ENCODE measurements at regions not wholly inside any gene's neighbourhood (a gene's known extent, or its start where the extent isn't known, plus 50 kb on each side); places are given as distances from the start of the nearest gene placed in this dataset.

- no peak for TF ChIP-seq ARID5B (CRISPR knock-in tag; IDR thresholded peaks at IDR 0.05)
- no peak for TF ChIP-seq PBX3 (CRISPR knock-in tag; IDR thresholded peaks at IDR 0.05; ENCODE audit: borderline replicate concordance)
Observed at GRCh38 chr2:176561706-176562105, 292.5 kb downstream of the MTX2 start (continued).

- ATAC-seq (no peak), DNase-seq (ENCODE audit: low spot score) (no peak), FAIRE-seq (no peak)
- WGBS (ENCODE audit: low lambda C conversion rate), result 13% methylated on average over 4 of the region's 4 CpGs
- BruUV-seq (replicated peaks), result no TSS peak
- in situ Hi-C loops (cut with HindIII; ENCODE audit: extremely low pct_ligation_motif_present, low pct_unique_long_range_greater_than_20kb) (no loop called here), intact Hi-C loops (cut with micrococcal nuclease; ENCODE audit: unreplicated experiment) (no loop called here)
- Histone ChIP-seq H2AFZ (ENCODE audit: low read length) (no peak overlapping the region), H3K9ac (ENCODE audit: insufficient read depth, low read depth, low read length) (no peak overlapping the region), H3K36me3 (replicated peaks in 1 of 2; ENCODE audit: control insufficient read depth in 1 of 2, insufficient read depth in 2 of 2, low read length in 2 of 2) (no peaks in the 10 kb centered on the region), H3K4me1 (ENCODE audit: insufficient read depth, low read length) (peaks cover 6% of the 10 kb centered on the region; the same call in 1 of the 2 replicates), H3K79me2 (ENCODE audit: insufficient read depth, low read length) (no peaks in the 10 kb centered on the region), H3K4me2 (ENCODE audit: low read depth, low read length) (no peak overlapping the region), H3K4me3 (replicated peaks in 1 of 3; ENCODE audit: insufficient read depth in 1 of 3, low read depth in 2 of 3, low read length in 3 of 3) (no peak overlapping the region), H3K27ac (ENCODE audit: extremely low read length, insufficient read depth, low read length) (no peak overlapping the region), H3K9me3 (ENCODE audit: low read length) (no peaks in the 10 kb centered on the region), H3K27me3 (ENCODE audit: control insufficient read depth in 1 of 2, insufficient read depth in 2 of 2, low read length in 2 of 2) (peaks cover 0 to 6% of the 10 kb centered on the region in 2 experiments; a peak in 2 of 5 replicates), H4K20me1 (ENCODE audit: insufficient read depth, low read length) (no peaks in the 10 kb centered on the region)
- POLR2A ChIA-PET, result no interaction called here
- CTCF ChIA-PET (ENCODE audit: low intra/inter-chr PET ratio, low total read pairs), result no interaction called here
- no peak for TF ChIP-seq TEAD3 (CRISPR knock-in tag; optimal IDR thresholded peaks at IDR 0.05; ENCODE audit: borderline replicate concordance)
- TF ChIP-seq HNRNPLL (IDR thresholded peaks at IDR 0.05; ENCODE audit: low read depth, low read length, poor library complexity, severe bottlenecking), result no peak
- no peak for TF ChIP-seq HOXA9 (CRISPR knock-in tag; IDR thresholded peaks at IDR 0.05; ENCODE audit: borderline replicate concordance)
- no peak for TF ChIP-seq CENPBD1 (CRISPR knock-in tag; IDR thresholded peaks at IDR 0.05; ENCODE audit: borderline replicate concordance, low read depth)
- TF ChIP-seq SPEN (CRISPR knock-in tag; IDR thresholded peaks at IDR 0.05; ENCODE audit: low read depth), result no peak
- no peak for TF ChIP-seq DMAP1 (CRISPR knock-in tag; IDR thresholded peaks at IDR 0.05)
- no peak for TF ChIP-seq ZNF432 (CRISPR knock-in tag; IDR thresholded peaks at IDR 0.05; ENCODE audit: borderline replicate concordance)
Observed at GRCh38 chr2:176562359-176563078, 293.3 kb downstream of the MTX2 start.

All from HepG2 (cell line).